K562 (cell line): ENCODE measurements at regions not wholly inside any gene's neighbourhood (a gene's known extent, or its start where the extent isn't known, plus 50 kb on each side); places are given as distances from the start of the nearest gene placed in this dataset.

ENCODE experiments used
- ARID2 ChIP-seq: fragments of 450-650 bp; IDR thresholded peaks from 2 replicates; pipeline ENCODE4 v1.6.1; 2017; ENCODE audit warnings: antibody characterized with exemption, mild to moderate bottlenecking
- CSDE1 ChIP-seq, 2 experiments: fragments of 450-650 bp; IDR thresholded peaks; 2 replicates each; pipeline ENCODE4 v1.6.1; 2016; ENCODE audit warnings: mild to moderate bottlenecking in 1 of 2
- CTCF ChIP-seq, 3 experiments: IDR thresholded peaks in 2 of 3; conservative IDR thresholded peaks in 1 of 3; 2 replicates each; pipeline ENCODE4 v1.5.1; 2011 to 2012; ENCODE audit warnings: low read length in 3 of 3, mild to moderate bottlenecking in 3 of 3, control low read depth in 2 of 3, improper control_type of control experiment in 1 of 3, inconsistent platforms in 1 of 3, low read depth in 1 of 3, mixed read lengths in 1 of 3, moderate library complexity in 1 of 3; ENCODE audit not compliant: insufficient read depth in 2 of 3
- DIDO1 ChIP-seq: fragments of 450-650 bp; IDR thresholded peaks from 2 replicates; pipeline ENCODE4 v1.6.1; 2016; ENCODE audit warnings: low read depth, missing biosample characterization, missing genetic modification characterization
- E2F1 ChIP-seq: sonication (generic); formaldehyde crosslinking; IDR thresholded peaks from 2 replicates; pipeline ENCODE4 v1.8.1; 2023; ENCODE audit warnings: mild to moderate bottlenecking, missing genetic modification reagents, moderate library complexity
- GABPB1 ChIP-seq: sonication (generic); formaldehyde crosslinking; IDR thresholded peaks from 2 replicates; pipeline ENCODE4 v1.8.0; 2022; ENCODE audit warnings: mild to moderate bottlenecking, missing genetic modification reagents
- GTF2F1 ChIP-seq: IDR thresholded peaks from 2 replicates; pipeline ENCODE4 v1.6.1; 2011; ENCODE audit warnings: low read depth, low read length, improper control_type of control experiment
- HCFC1 ChIP-seq: IDR thresholded peaks from 2 replicates; pipeline ENCODE4 v1.6.1; 2012; ENCODE audit warnings: low read depth, low read length, improper control_type of control experiment
- MAFK ChIP-seq: IDR thresholded peaks from 2 replicates; pipeline ENCODE4 v1.6.1; 2011; ENCODE audit warnings: low read length, improper control_type of control experiment
- MAZ ChIP-seq, 2 experiments: fragments of 450-650 bp in 1 of 2; sonication (generic) in 1 of 2; formaldehyde crosslinking; IDR thresholded peaks in 1 of 2; conservative IDR thresholded peaks in 1 of 2; 2 replicates each; pipeline versions ENCODE4 v1.4.0 to v1.5.0; 2020; ENCODE audit warnings: mild to moderate bottlenecking in 1 of 2, missing genetic modification reagents in 1 of 2
- MTA1 ChIP-seq: fragments of 450-650 bp; IDR thresholded peaks from 2 replicates; pipeline ENCODE4 v1.6.1; 2017; ENCODE audit warnings: borderline replicate concordance
- PML ChIP-seq: IDR thresholded peaks from 2 replicates; pipeline ENCODE4 v1.6.1; 2012; ENCODE audit warnings: low read length, inconsistent platforms
- RAD21 ChIP-seq, 2 experiments: fragments of 250-450 bp in 1 of 2; fragments of 450-650 bp in 1 of 2; sonication (Bioruptor Pico) in 1 of 2; formaldehyde crosslinking in 1 of 2; IDR thresholded peaks in 1 of 2; conservative IDR thresholded peaks in 1 of 2; 2 replicates each; pipeline versions ENCODE4 v1.4.0 to v1.8.0; 2020 to 2022; ENCODE audit warnings: mild to moderate bottlenecking in 2 of 2, moderate library complexity in 1 of 2
- SIRT6 ChIP-seq: IDR thresholded peaks from one replicate; pipeline ENCODE4 v1.6.1; 2012; ENCODE audit warnings: low read depth, mild to moderate bottlenecking, control low read depth, inconsistent platforms, low read length, moderate library complexity
- SMAD1 ChIP-seq: fragments of 150-350 bp; IDR thresholded peaks from 2 replicates; pipeline ENCODE4 v1.6.1; 2014; ENCODE audit warnings: low read length, low read depth; ENCODE audit not compliant: partially characterized antibody
- SMARCC2 ChIP-seq: fragments of 450-650 bp; IDR thresholded peaks from 2 replicates; pipeline ENCODE4 v1.6.1; 2017; ENCODE audit warnings: antibody characterized with exemption, moderate library complexity, mild to moderate bottlenecking, low read depth
- SMC3 ChIP-seq: conservative IDR thresholded peaks from 2 replicates; pipeline ENCODE4 v1.6.1; 2011; ENCODE audit warnings: low read depth, low read length, improper control_type of control experiment; ENCODE audit not compliant: insufficient read depth
- SNIP1 ChIP-seq: fragments of 450-650 bp; IDR thresholded peaks from 2 replicates; pipeline ENCODE4 v1.7.1; 2017; ENCODE audit warnings: low read depth, mild to moderate bottlenecking
- SREBF1 ChIP-seq: fragments of 150-350 bp; IDR thresholded peaks from 2 replicates; pipeline ENCODE4 v1.6.1; 2014; ENCODE audit warnings: antibody characterized with exemption, low read depth, low read length, borderline replicate concordance
- STAT6 ChIP-seq: sonication (generic); formaldehyde crosslinking; IDR thresholded peaks from 2 replicates; pipeline ENCODE4 v1.8.1; 2023; ENCODE audit warnings: mild to moderate bottlenecking, missing genetic modification reagents
- TBP ChIP-seq: optimal IDR thresholded peaks from 2 replicates; pipeline ENCODE3; 2011; ENCODE audit warnings: low read depth, low read length, improper control_type of control experiment
- ZNF24 ChIP-seq: fragments of 450-650 bp; IDR thresholded peaks from 2 replicates; pipeline ENCODE4 v1.6.1; 2016
- ZNF282 ChIP-seq: sonication (generic); formaldehyde crosslinking; IDR thresholded peaks from 2 replicates; pipeline ENCODE4 v1.8.1; 2023; ENCODE audit warnings: missing genetic modification reagents
- ZNF316 ChIP-seq: fragments of 450-650 bp; IDR thresholded peaks from 2 replicates; pipeline ENCODE4 v1.6.1; 2016

- TF ChIP-seq E2F1 (CRISPR knock-in tag) (no peak), STAT6 (CRISPR knock-in tag) (no peak), PML (no peak), SMC3 (peak; percentile 64), MAZ (CRISPR knock-in tag; conservative IDR thresholded peaks at IDR 0.05 in 1 of 2, IDR thresholded peaks at IDR 0.05 in 1 of 2) (peak in 1 of 2 experiments; percentile 42; a peak in 1 of 4 replicates), SMARCC2 (no peak), HCFC1 (no peak), MTA1 (no peak), GABPB1 (no peak), MAFK (no peak), CSDE1 (IDR thresholded peaks at IDR 0.05) (no peak), ZNF282 (no peak), ZNF24 (no peak), TBP (no peak), CTCF (IDR thresholded peaks at IDR 0.05 in 2 of 3, conservative IDR thresholded peaks at IDR 0.05 in 1 of 3; ENCODE audit: insufficient read depth in 2 of 3, low read depth in 1 of 3, low read length in 3 of 3) (peak; percentile 48 to 73 (median 59); a peak in 5 of 6 replicates), ARID2 (peak; percentile 52; the same call in 1 of the 2 replicates), SNIP1 (no peak), DIDO1 (tag) (no peak), SIRT6 (no peak), GTF2F1 (no peak), SREBF1 (no peak), RAD21 (CRISPR knock-in tag; conservative IDR thresholded peaks at IDR 0.05 in 1 of 2, IDR thresholded peaks at IDR 0.05 in 1 of 2) (peak; percentile 78 to 90), SMAD1 (no peak), ZNF316 (no peak)
These were observed 220.5 kb upstream of the ATXN7L3B start (continued) for GRCh38 chr12:74317078-74317601.
